Ramos (cell line): ENCODE measurements at regions not wholly inside any gene's neighbourhood (a gene's known extent, or its start where the extent isn't known, plus 50 kb on each side); places are given as distances from the start of the nearest gene placed in this dataset.
"Not testable (repeated sequence)": the region's sequence is repeated elsewhere in the genome, so short reads cannot be mapped to it uniquely, and the experiment has no call there.

Source experiments
- in situ Hi-C: fragments of 300-500 bp; cut with MboI; formaldehyde crosslinking; loops from one replicate; pipeline ENCODE4 v1.14.3; 2022; ENCODE audit warnings: low sequenced_read_pairs; ENCODE audit not compliant: unreplicated experiment

- in situ Hi-C loops = no loop called here
Measured at GRCh38 chr2:116911540-116911939, 903.0 kb upstream of the DDX18 start.

GRCh38 chr2:116915673-116916072 is 898.8 kb upstream of the DDX18 start:
- in situ Hi-C loops = no loop called here

- in situ Hi-C loops = no loop called here
Measured at GRCh38 chr2:116917196-116917595, 897.3 kb upstream of the DDX18 start.

- in situ Hi-C loops = no loop called here
Measured at GRCh38 chr2:116918574-116918973, 895.9 kb upstream of the DDX18 start.

GRCh38 chr2:116922414-116922813 is 892.1 kb upstream of the DDX18 start:
- in situ Hi-C loops = no loop called here

- in situ Hi-C loops = no loop called here
Measured at GRCh38 chr2:116924509-116924908, 890.0 kb upstream of the DDX18 start.

- in situ Hi-C loops = no loop called here
Measured at GRCh38 chr2:116935097-116935814, 879.2 kb upstream of the DDX18 start.

GRCh38 chr2:116948258-116948657 is 866.2 kb upstream of the DDX18 start:
- in situ Hi-C loops = no loop called here

GRCh38 chr2:116949249-116949648 is 865.2 kb upstream of the DDX18 start:
- in situ Hi-C loops = no loop called here

GRCh38 chr2:116952254-116952653 is 862.2 kb upstream of the DDX18 start:
- in situ Hi-C loops = no loop called here

- in situ Hi-C loops = no loop called here
Measured at GRCh38 chr2:116955646-116956045, 858.8 kb upstream of the DDX18 start.

- in situ Hi-C loops = no loop called here
Measured at GRCh38 chr2:116975608-116976007, 838.9 kb upstream of the DDX18 start.

GRCh38 chr2:116979916-116980764 is 834.4 kb upstream of the DDX18 start:
- in situ Hi-C loops = no loop called here

GRCh38 chr2:116987447-116987846 is 827.0 kb upstream of the DDX18 start:
- in situ Hi-C loops = no loop called here

- in situ Hi-C loops = no loop called here
Measured at GRCh38 chr2:116988303-116988702, 826.2 kb upstream of the DDX18 start.

GRCh38 chr2:117019357-117019756 is 795.1 kb upstream of the DDX18 start:
- in situ Hi-C loops = no loop called here

- in situ Hi-C loops = no loop called here
Measured at GRCh38 chr2:117027646-117028045, 786.8 kb upstream of the DDX18 start.

- in situ Hi-C loops = not testable (repeated sequence)
Measured at GRCh38 chr2:117028708-117029107, 785.8 kb upstream of the DDX18 start.

GRCh38 chr2:117055499-117056375 is 758.8 kb upstream of the DDX18 start:
- in situ Hi-C loops = no loop called here

- in situ Hi-C loops = no loop called here
Measured at GRCh38 chr2:117056376-117056748, 758.1 kb upstream of the DDX18 start.

GRCh38 chr2:117057016-117057415 is 757.5 kb upstream of the DDX18 start:
- in situ Hi-C loops = no loop called here
